ENCODE measurements at regions not wholly inside any gene's neighbourhood (a gene's known extent, or its start where the extent isn't known, plus 50 kb on each side); places are given as distances from the start of the nearest gene placed in this dataset.

- ATAC-seq = no peak
These were observed 618.1 kb downstream of the ZNF385D start for GRCh38 chr3:21132896-21133295.

DNA sequence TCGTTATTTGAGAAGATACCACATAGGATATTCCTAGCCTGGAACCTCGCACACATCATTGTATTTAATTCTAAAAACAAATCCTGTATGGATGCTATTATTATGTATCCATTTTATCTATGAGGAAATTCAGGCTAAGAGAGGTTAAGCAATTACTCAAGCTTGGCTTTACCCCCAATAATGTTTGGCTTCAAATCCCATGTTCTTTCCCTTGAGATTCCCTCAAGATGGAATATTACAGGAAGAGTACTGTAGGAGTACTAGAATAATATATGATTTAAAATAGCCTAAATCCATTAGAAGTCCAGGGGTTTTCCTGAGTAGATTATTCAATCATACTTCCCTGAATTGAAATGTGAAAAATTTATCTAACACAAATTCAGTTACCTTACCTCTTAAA is 630.2 kb downstream of the ZNF385D start:
- no peak for ATAC-seq

DNA sequence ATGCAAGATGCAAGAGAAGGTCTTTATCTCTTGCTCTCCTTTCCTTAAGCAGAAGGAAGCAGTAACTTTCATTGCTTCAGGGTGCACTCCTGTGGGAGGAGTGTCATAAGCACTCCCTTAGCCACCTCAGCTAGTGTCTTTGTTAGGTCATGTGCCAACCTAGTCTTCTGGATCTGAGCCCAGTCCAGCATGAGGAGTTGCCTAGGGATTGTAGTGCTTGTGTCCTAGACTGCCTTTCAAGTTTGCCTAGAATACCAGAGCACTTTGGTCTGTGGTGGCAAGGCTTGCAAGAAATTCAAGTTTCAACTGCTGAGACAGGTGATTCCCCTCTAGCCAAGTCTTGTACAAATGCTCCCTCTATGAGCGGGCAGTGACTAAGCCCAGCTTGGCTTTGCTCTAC is 633.6 kb downstream of the ZNF385D start:
- ATAC-seq = no peak

DNA sequence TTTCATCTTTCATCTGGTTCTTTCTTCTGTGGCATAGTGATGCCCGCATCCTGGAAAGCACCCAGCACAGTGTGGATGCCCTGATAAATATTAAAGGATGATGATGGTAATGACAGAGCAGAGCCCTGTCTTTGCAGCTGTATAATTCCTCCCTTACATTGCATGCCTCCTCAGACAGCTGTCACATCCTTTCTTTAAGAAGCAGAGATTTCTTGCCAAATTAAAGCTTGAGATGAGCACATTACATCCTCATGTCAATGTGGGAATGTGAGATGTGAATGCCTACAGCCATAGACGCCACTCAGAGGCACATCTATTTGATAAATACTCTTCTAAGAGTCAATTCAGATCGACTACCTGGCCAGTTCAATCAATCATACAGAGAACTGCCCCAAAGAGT is 642.0 kb downstream of the ZNF385D start:
- ATAC-seq = no peak

- ATAC-seq = no peak
These were observed 645.2 kb downstream of the ZNF385D start for GRCh38 chr3:21105784-21106183.

- ATAC-seq = no peak
These were observed 650.2 kb downstream of the ZNF385D start for GRCh38 chr3:21100656-21101359.

GRCh38 chr3:21094686-21095085 is 656.3 kb downstream of the ZNF385D start:
- no peak for ATAC-seq

DNA sequence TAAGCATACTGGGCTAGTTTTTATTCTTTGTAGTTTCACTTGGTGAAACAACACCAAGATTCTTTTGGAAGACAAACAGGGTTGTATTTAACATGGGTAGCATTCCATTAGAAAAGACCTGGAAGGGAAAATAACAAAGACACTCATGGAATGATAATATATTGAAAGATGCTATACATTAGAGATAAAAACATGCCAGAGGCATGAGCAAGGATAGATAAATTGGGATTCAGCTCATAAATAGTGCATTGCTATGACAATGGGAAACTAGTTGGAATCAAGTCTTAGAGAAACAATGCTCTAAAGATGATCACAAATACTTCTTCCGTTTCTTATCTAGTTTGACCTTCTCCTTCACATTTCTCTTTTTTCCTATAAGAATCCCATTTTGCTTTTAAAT is 677.4 kb downstream of the ZNF385D start:
- no peak for ATAC-seq

DNA sequence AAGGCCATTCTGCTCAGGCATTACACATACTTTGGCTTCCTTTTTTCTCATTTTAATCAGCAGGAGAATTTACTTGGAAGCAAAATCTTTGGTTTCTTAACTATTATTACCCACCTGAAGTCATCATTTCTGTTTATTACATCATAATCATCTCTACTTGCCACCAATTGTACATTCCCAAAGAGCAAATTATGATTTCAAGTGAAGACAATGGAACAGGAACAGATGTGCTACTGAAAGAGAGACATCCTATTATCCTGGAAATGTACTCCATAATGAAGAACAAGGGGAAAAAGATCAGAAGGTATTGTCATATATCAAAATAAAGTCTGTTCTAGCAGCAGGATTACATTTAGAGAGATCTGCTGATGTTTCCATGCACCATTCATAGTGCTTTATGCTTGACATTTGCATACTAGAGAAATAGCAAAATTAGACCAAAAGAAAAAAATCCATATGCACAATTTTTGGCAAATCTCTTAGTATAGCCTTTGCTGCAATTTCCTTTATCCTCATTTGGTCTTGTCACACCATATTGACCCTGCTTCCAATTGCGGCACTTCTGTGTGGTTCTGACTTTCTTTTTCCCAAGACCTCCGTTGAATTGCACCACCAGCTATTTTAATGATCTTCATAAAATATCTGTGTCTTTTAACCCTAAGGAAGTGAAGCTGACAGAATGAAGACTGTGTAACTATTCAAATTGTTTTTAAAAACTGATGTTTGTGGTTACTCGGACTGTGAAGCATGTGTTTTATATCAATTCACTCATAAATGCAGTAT is 683.8 kb downstream of the ZNF385D start:
- ATAC-seq = no peak

GRCh38 chr3:21062831-21063294 is 688.1 kb downstream of the ZNF385D start:
- ATAC-seq = no peak

- ATAC-seq = no peak
These were observed 691.6 kb downstream of the ZNF385D start for GRCh38 chr3:21059404-21059803.

DNA sequence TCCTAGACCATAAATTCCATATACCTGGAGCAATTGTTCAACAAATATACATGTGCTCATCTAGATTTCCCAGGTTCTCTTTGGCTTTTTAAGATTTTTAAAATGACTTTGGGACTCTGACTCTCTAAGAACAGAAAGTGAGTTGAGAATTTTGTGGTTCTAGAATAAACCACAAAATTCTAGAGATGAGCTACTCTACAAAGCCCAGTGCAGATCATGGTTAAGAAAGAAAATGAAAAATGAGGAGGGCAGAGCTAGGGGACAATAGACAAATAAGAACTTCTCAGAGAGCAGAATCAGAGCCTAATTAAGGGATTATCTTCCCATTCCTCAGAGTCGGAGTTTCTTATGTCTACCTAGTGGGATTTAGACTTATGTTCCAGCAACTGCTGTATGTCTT is 694.7 kb downstream of the ZNF385D start:
- no peak for ATAC-seq

- no peak for ATAC-seq
These were observed 696.0 kb downstream of the ZNF385D start for GRCh38 chr3:21055015-21055414.

DNA sequence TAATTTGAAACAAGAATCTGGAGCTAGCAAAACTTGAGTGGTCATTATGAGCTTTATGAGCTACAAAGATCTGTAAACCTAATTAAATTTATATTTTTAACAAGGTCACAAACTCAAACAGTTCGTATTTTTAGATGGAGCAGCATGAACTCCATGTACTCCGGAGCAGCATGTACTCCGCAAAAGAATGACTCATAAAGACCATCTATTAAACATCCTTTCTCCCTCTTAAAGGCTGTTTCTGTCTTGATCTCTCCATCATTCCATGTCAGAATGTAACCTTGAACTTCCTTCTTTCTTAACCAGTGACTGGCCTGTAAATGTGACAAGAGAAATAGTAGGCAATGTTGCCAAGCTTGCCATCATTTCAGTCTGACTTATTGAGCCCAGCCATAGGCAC is 696.9 kb downstream of the ZNF385D start:
- no peak for ATAC-seq

GRCh38 chr3:21049334-21050062 is 701.5 kb downstream of the ZNF385D start:
- ATAC-seq = no peak

- no peak for ATAC-seq
These were observed 707.9 kb downstream of the ZNF385D start for GRCh38 chr3:21043139-21043538.

DNA sequence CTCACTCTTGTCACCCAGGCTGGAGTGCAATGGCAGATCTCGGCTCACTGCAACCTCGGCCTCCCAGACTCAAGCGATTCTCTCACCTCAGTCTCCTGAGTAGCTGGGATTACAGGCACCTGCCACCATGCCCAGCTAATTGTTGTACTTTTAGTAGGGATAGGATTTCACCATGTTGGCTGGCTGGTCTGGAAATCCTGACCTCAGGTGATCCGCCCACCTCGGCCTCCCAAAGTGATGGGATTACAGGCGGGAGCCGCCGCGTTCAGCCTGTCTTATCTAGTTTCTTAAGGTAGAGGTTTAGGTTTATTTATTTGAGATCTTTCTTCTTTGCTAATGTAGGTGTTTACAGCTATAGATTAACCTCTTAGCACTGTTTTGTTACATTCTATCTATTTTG is 708.8 kb downstream of the ZNF385D start:
- ATAC-seq = no peak

GRCh38 chr3:21041621-21042020 is 709.4 kb downstream of the ZNF385D start:
- ATAC-seq = no peak

GRCh38 chr3:21036888-21037287 is 714.1 kb downstream of the ZNF385D start:
- ATAC-seq = no peak

GRCh38 chr3:21028412-21028811 is 722.6 kb downstream of the ZNF385D start:
- ATAC-seq = no peak

- no peak for ATAC-seq
These were observed 726.4 kb downstream of the ZNF385D start for GRCh38 chr3:21024563-21024962.

- no peak for ATAC-seq
These were observed 730.3 kb downstream of the ZNF385D start for GRCh38 chr3:21020681-21021080.

- ATAC-seq = no peak
These were observed 731.0 kb downstream of the ZNF385D start for GRCh38 chr3:21020043-21020442.

Measured in activated CD4-positive, CD25-positive, alpha-beta regulatory T cell treated with anti-CD3 and anti-CD28 coated beads, Interleukin-2, amount 50 U/mL, for 24 hours (primary cell).